ENCODE measurements at regions not wholly inside any gene's neighbourhood (a gene's known extent, or its start where the extent isn't known, plus 50 kb on each side); places are given as distances from the start of the nearest gene placed in this dataset.
"Not testable (repeated sequence)": the region's sequence is repeated elsewhere in the genome, so short reads cannot be mapped to it uniquely, and the experiment has no call there.

DNA sequence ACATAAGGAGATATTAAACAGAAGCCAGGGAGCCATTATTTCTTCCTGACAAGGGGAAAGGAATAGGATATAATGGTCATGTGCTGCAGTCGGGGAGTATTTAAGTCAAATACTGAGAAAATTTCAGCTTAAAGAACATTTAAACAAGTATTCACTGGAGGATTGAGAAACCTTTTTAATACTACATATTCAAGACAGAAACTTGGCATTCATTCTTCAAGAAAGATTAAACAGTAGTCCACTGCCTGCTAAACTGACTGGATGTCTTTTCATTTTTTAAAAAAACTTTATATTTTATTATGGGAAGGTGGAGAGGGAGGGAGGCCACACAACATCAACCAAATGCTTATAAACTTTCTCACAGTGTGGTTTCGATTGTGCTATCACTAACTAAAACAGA is 107.4 kb upstream of the CBLB start:
- Histone ChIP-seq H3K9ac (ENCODE audit: insufficient read depth in 1 of 2, low read length in 2 of 2) (no peak overlapping the region), H3K9me3 (ENCODE audit: control insufficient read depth in 4 of 4, insufficient read depth in 3 of 4, low read length in 3 of 4) (peaks cover 0 to 6% (median 0%) of the 10 kb centered on the region in 4 donors), H3K27ac (ENCODE audit: low read depth in 1 of 2, low read length in 1 of 2) (no peak overlapping the region), H3K4me1 (ENCODE audit: control insufficient read depth in 5 of 5, insufficient read depth in 5 of 5, low read length in 5 of 5) (peaks cover 0 to 10% (median 0%) of the 10 kb centered on the region in 5 donors), H3K27me3 (ENCODE audit: control insufficient read depth in 3 of 3, insufficient read depth in 3 of 3, low read length in 2 of 3) (no peaks in the 10 kb centered on the region), H3K36me3 (ENCODE audit: control insufficient read depth in 4 of 4, insufficient read depth in 4 of 4, low read length in 4 of 4) (no peaks in the 10 kb centered on the region), H3K4me3 (no peak overlapping the region)
- 74 to 84% methylated on average over 2 of the region's 2 CpGs for WGBS, 2 donors
- DNase-seq (peak in 2 of 3 donors; percentile 35 to 69), ATAC-seq (ENCODE audit: insufficient read depth, low FRiP score) (no peak)
- TF ChIP-seq, protein P1, sequence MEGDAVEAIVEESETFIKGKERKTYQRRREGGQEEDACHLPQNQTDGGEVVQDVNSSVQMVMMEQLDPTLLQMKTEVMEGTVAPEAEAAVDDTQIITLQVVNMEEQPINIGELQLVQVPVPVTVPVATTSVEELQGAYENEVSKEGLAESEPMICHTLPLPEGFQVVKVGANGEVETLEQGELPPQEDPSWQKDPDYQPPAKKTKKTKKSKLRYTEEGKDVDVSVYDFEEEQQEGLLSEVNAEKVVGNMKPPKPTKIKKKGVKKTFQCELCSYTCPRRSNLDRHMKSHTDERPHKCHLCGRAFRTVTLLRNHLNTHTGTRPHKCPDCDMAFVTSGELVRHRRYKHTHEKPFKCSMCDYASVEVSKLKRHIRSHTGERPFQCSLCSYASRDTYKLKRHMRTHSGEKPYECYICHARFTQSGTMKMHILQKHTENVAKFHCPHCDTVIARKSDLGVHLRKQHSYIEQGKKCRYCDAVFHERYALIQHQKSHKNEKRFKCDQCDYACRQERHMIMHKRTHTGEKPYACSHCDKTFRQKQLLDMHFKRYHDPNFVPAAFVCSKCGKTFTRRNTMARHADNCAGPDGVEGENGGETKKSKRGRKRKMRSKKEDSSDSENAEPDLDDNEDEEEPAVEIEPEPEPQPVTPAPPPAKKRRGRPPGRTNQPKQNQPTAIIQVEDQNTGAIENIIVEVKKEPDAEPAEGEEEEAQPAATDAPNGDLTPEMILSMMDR (IDR thresholded peaks at IDR 0.05; ENCODE audit: control extremely low read depth, extremely low read depth), result no peak

DNA sequence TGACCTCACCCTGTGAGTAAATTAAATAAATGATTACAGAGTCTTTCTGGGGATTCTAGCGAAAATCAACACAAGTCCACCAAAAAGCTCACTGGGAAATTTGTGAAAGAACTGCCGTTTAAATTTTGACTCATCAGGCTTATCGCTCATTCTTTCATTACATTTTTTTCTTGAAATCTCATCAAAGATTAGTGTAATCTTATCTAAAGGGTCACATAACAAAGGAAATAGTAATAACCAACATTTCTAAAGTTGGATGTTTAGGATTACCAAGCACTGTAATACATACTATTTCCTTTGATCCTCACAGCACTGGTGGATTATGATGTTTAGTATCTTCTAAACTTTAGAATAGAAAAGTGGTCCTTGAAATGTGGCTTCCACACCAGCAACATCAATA is 111.1 kb upstream of the CBLB start:
- H3K27me3 ChIP-seq (ENCODE audit: control insufficient read depth in 3 of 3, insufficient read depth in 3 of 3, low read length in 2 of 3), result no peaks in the 10 kb centered on the region
- H3K9ac ChIP-seq (ENCODE audit: insufficient read depth in 1 of 2, low read length in 2 of 2), result no peak overlapping the region
- ATAC-seq (ENCODE audit: insufficient read depth, low FRiP score) (no peak), DNase-seq (no peak)
- 61 to 71% methylated on average over 3 of the region's 3 CpGs for WGBS, 2 donors
- peaks cover 0 to 10% (median 0%) of the 10 kb centered on the region in 5 donors for H3K4me1 ChIP-seq (ENCODE audit: control insufficient read depth in 5 of 5, insufficient read depth in 5 of 5, low read length in 5 of 5)
- TF ChIP-seq, protein P1 (IDR thresholded peaks at IDR 0.05; ENCODE audit: control extremely low read depth, extremely low read depth), result no peak
- H3K4me3 ChIP-seq, result no peak overlapping the region
- H3K27ac ChIP-seq (ENCODE audit: low read depth in 1 of 2, low read length in 1 of 2), result no peak overlapping the region
- no peaks in the 10 kb centered on the region for H3K9me3 ChIP-seq (ENCODE audit: control insufficient read depth in 4 of 4, insufficient read depth in 3 of 4, low read length in 3 of 4)
- H3K36me3 ChIP-seq (ENCODE audit: control insufficient read depth in 4 of 4, insufficient read depth in 4 of 4, low read length in 4 of 4), result no peaks in the 10 kb centered on the region

GRCh38 chr3:105982207-105982606 is 113.4 kb upstream of the CBLB start:
- DNase-seq (no peak), ATAC-seq (ENCODE audit: insufficient read depth, low FRiP score) (no peak)
- Histone ChIP-seq H3K4me1 (ENCODE audit: control insufficient read depth in 5 of 5, insufficient read depth in 5 of 5, low read length in 5 of 5) (no peaks in the 10 kb centered on the region), H3K27ac (ENCODE audit: low read depth in 1 of 2, low read length in 1 of 2) (no peak overlapping the region), H3K27me3 (ENCODE audit: control insufficient read depth in 3 of 3, insufficient read depth in 3 of 3, low read length in 2 of 3) (no peaks in the 10 kb centered on the region), H3K9ac (ENCODE audit: insufficient read depth in 1 of 2, low read length in 2 of 2) (no peak overlapping the region), H3K36me3 (ENCODE audit: control insufficient read depth in 4 of 4, insufficient read depth in 4 of 4, low read length in 4 of 4) (no peaks in the 10 kb centered on the region), H3K9me3 (ENCODE audit: control insufficient read depth in 4 of 4, insufficient read depth in 3 of 4, low read length in 3 of 4) (no peaks in the 10 kb centered on the region), H3K4me3 (no peak overlapping the region)
- WGBS, 2 donors, result 92 to 94% methylated on average over 1 of the region's 1 CpG
- TF ChIP-seq, protein P1 (IDR thresholded peaks at IDR 0.05; ENCODE audit: control extremely low read depth, extremely low read depth), result no peak

DNA sequence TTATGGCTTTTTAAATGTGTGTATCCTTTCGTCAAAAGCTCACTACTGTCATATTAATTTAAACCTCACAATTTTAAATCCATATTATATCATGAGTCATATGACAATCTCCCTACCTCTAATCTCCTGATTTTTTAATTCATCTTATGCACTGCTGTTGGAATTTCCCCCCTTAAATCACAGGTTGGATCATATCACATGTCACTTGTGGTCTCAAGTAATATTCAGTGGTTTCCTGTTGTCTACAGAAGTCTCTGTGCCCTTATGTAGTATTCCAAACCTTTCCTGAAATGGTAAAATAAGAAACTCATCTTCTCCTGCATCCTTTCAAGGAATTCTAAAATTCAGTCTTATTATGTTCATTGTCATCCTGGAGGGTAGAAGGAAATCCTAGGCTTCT is 116.0 kb upstream of the CBLB start:
- Histone ChIP-seq H3K27me3 (ENCODE audit: control insufficient read depth in 3 of 3, insufficient read depth in 3 of 3, low read length in 2 of 3) (no peaks in the 10 kb centered on the region), H3K4me3 (no peak overlapping the region), H3K27ac (ENCODE audit: low read depth in 1 of 2, low read length in 1 of 2) (no peak overlapping the region), H3K4me1 (ENCODE audit: control insufficient read depth in 5 of 5, insufficient read depth in 5 of 5, low read length in 5 of 5) (no peaks in the 10 kb centered on the region), H3K36me3 (ENCODE audit: control insufficient read depth in 4 of 4, insufficient read depth in 4 of 4, low read length in 4 of 4) (no peaks in the 10 kb centered on the region), H3K9ac (ENCODE audit: insufficient read depth in 1 of 2, low read length in 2 of 2) (no peak overlapping the region), H3K9me3 (ENCODE audit: control insufficient read depth in 4 of 4, insufficient read depth in 3 of 4, low read length in 3 of 4) (no peaks in the 10 kb centered on the region)
- TF ChIP-seq, protein P1 (IDR thresholded peaks at IDR 0.05; ENCODE audit: control extremely low read depth, extremely low read depth), result no peak
- ATAC-seq (ENCODE audit: insufficient read depth, low FRiP score), result no peak
- WGBS, 2 donors, result 91 to 95% methylated on average over 1 of the region's 1 CpG
- no peak for DNase-seq

DNA sequence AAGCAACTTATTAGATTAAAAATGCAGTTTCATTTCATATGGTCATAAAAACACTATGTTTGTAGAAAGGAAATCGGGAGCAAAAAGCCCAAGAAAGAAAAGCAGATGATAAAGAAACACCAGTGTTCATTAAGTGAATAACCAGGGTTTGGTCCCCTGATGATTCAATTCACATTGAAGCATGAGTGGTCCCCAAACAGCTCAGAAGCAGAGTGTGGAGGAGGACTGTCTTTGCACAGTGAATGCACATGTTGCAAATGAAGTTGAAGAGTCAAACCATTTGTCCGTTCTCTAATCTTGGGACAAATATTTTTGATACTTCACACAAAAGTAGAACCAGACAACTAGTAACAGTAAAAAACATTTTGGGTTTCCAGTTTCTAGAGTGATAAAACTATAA is 117.5 kb upstream of the CBLB start:
- H3K27ac ChIP-seq (ENCODE audit: low read depth in 1 of 2, low read length in 1 of 2); H3K4me1 ChIP-seq (ENCODE audit: control insufficient read depth in 5 of 5, insufficient read depth in 5 of 5, low read length in 5 of 5); H3K36me3 ChIP-seq (ENCODE audit: control insufficient read depth in 4 of 4, insufficient read depth in 4 of 4, low read length in 4 of 4); ATAC-seq (ENCODE audit: insufficient read depth, low FRiP score); DNase-seq; H3K9ac ChIP-seq (ENCODE audit: insufficient read depth in 1 of 2, low read length in 2 of 2); H3K9me3 ChIP-seq (ENCODE audit: control insufficient read depth in 4 of 4, insufficient read depth in 3 of 4, low read length in 3 of 4); H3K4me3 ChIP-seq; H3K27me3 ChIP-seq (ENCODE audit: control insufficient read depth in 3 of 3, insufficient read depth in 3 of 3, low read length in 2 of 3): not testable (repeated sequence)
- WGBS, 2 donors, result 94 to 96% methylated on average over 2 of the region's 2 CpGs
